SW480 (cell line): ENCODE measurements at regions not wholly inside any gene's neighbourhood (a gene's known extent, or its start where the extent isn't known, plus 50 kb on each side); places are given as distances from the start of the nearest gene placed in this dataset.

Experiments
- DNase-seq: peaks from one replicate; pipeline ENCODE4 v3.0.0-alpha.2; 2016; ENCODE audit warnings: low spot score

GRCh38 chr12:97336900-97337751 lies 125.5 kb upstream of the RMST start:
- no peak for DNase-seq

GRCh38 chr12:97342130-97342529 lies 120.5 kb upstream of the RMST start:
- no peak for DNase-seq

GRCh38 chr12:97347956-97348355 lies 114.6 kb upstream of the RMST start:
- DNase-seq: no peak

- DNase-seq: no peak
These were observed 104.2 kb upstream of the RMST start for GRCh38 chr12:97358361-97358760.

GRCh38 chr12:97359021-97359690 lies 103.4 kb upstream of the RMST start:
- no peak for DNase-seq

- no peak for DNase-seq
These were observed 98.9 kb upstream of the RMST start for GRCh38 chr12:97363693-97364092.

GRCh38 chr12:97368462-97369163 lies 94.0 kb upstream of the RMST start:
- DNase-seq: no peak

- no peak for DNase-seq
These were observed 87.3 kb upstream of the RMST start for GRCh38 chr12:97375310-97375709.

GRCh38 chr12:97380440-97380839 lies 82.2 kb upstream of the RMST start:
- DNase-seq: peak; percentile 70

- DNase-seq: no peak
These were observed 77.5 kb upstream of the RMST start for GRCh38 chr12:97385121-97385520.

- no peak for DNase-seq
These were observed 76.4 kb upstream of the RMST start for GRCh38 chr12:97386133-97386581.

- no peak for DNase-seq
These were observed 74.8 kb upstream of the RMST start for GRCh38 chr12:97387844-97388243.

- no peak for DNase-seq
These were observed 67.9 kb upstream of the RMST start for GRCh38 chr12:97394657-97395056.

GRCh38 chr12:97397008-97397407 lies 65.6 kb upstream of the RMST start:
- no peak for DNase-seq

GRCh38 chr12:97398704-97399103 lies 63.9 kb upstream of the RMST start:
- DNase-seq: no peak

- DNase-seq: no peak
These were observed 58.5 kb upstream of the RMST start for GRCh38 chr12:97404093-97404492.

GRCh38 chr12:97404543-97404942 lies 58.1 kb upstream of the RMST start:
- peak; percentile 45 for DNase-seq

GRCh38 chr12:97408363-97408762 lies 54.2 kb upstream of the RMST start:
- DNase-seq: no peak

GRCh38 chr12:97411341-97411740 lies 51.3 kb upstream of the RMST start:
- DNase-seq: no peak
